Activated T-helper 1 cell treated with Interleukin-2 at 50 U/mL for 16 hours (primary cell): ENCODE measurements at regions not wholly inside any gene's neighbourhood (a gene's known extent, or its start where the extent isn't known, plus 50 kb on each side); places are given as distances from the start of the nearest gene placed in this dataset.

ENCODE experiments used
- DNase-seq: peaks from one replicate; pipeline ENCODE4 v3.0.0-alpha.2; 2020; ENCODE audit warnings: low read depth

DNA sequence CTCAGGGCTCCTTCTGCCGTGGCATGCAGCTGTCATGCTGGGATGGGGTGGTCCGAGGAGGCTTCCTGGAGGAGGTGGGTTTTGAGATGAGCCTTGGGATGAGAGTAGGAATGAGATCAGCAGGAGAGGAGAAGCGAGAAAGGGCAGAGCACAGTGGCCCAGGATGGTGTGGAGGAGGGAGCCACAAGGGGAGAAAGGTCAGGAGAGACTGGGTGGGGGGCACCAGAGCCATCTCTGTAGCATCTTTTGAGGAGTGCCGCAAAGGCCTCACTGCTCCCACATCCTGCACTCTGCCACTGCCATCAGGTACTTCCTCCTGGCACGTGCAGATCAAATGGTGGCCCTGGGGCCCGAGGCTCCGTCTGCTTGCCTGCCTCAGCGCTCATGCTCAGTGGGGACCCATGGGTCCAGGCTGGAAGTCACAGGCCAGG, 150.2 kb downstream of the MACROH2A1 start:
- DNase-seq, result no peak

DNA sequence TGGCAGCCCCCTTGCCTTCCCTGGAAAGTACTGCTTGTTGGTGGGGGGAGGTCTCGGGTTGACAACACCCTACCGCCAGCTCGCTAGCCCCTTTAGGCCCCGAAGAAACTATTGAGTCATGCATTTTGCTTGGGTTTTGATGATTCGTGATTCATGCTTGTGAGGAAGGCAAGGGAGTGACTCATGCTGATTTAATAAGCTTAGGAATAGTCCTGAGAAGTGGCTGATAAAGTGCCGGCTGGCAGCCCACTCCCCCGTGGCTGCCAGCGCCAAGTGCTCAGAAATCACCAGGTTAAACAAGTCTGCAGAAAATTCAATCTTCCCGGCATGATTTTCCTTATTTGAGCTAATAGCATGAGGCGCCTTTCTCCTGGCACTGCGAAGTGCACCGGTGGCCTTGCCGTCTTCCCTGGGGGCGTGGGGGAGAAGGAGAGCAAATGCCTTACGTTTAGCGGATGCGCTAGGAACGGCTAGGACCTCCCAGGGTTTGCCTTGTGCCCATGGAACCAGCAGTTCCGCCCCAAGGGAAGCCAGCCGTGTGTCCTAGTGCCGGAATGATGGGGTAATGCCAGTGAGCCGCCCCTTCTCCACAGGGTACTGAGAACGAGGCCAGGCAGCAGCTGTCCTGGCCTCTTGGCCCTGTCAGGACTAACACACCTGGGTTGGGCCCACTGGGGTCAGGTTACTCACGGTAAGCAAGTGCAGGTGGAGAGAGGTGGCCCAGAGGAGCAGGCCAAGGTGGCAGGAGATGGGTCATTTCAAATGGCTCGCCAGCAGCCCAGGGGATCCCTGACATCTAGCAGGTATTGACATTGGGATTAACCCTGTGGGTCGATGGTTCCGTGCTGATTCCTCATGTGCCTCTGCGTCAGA, 151.9 kb downstream of the MACROH2A1 start:
- DNase-seq, result no peak

- no peak for DNase-seq
These were observed 152.5 kb downstream of the MACROH2A1 start for GRCh38 chr5:135246605-135246922.

GRCh38 chr5:135245521-135246499, 153.2 kb downstream of the MACROH2A1 start:
- no peak for DNase-seq

GRCh38 chr5:135244620-135245021, 154.4 kb downstream of the MACROH2A1 start:
- DNase-seq, result no peak

DNA sequence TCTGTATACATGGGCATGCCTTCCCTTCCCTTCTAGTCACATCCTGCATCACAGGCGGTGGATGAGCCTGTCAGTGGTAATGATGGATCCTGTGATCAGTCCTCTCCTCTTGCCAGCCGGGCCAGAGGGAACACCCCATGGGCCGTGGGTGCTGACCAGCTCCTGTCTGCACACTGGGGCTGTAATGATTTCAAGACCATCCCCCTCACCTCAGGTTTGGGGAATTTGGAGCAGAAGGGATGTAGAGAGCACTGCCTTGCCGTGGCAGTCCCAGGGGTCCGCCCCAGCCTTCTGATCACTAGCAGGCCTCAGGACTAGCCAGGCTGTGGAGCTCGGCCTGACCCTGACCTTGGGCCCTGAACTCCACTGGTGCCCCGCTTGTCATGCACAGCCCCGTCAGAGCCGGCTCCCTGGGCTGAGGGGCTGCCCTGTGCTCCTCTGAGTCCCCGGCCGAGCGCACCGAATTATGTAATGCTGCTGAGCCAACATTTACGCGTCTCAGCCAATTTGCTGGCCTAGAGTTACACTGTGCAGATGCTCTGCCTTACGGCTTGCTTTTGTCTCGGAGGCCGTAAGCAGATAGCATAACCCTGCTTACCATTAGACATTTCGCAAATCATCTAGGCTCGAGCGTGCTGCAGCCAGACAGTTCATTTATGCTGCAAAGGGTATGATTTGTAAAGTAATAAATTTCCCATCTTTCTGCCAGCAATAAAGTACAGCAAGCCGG, 155.3 kb downstream of the MACROH2A1 start:
- no peak for DNase-seq

DNA sequence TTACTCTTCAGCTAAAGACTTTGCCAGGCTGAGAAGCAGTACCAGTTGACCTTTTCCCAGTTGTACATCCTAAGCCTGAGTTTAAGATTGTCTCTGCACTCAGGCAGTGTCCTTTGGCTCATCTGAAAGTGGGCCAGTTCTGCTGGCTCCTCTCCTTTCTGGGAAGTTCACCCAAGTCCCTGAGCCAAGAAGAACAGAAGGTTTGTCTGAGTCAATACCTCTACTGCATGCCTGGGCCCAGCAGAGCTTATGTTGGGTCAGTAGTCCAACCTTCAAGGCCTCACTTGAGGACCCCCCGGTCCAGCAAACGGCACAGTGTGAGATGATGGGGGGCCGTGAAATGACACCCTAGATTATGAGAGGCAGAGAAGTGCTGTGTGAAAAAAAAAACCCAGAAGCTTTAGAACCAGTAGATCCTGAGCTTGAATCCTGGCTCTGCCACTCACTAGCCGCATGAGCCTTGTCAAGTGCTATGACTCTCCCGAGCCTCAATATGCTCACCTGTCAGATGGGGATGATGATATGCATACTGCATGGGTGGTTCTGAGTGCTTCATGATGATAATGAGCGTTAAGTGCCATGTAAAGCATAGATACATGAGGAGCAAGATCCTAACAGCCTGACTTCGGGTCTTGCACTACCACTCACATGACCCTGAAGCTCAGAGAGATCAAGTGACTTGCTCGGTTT, 156.0 kb downstream of the MACROH2A1 start:
- no peak for DNase-seq

DNA sequence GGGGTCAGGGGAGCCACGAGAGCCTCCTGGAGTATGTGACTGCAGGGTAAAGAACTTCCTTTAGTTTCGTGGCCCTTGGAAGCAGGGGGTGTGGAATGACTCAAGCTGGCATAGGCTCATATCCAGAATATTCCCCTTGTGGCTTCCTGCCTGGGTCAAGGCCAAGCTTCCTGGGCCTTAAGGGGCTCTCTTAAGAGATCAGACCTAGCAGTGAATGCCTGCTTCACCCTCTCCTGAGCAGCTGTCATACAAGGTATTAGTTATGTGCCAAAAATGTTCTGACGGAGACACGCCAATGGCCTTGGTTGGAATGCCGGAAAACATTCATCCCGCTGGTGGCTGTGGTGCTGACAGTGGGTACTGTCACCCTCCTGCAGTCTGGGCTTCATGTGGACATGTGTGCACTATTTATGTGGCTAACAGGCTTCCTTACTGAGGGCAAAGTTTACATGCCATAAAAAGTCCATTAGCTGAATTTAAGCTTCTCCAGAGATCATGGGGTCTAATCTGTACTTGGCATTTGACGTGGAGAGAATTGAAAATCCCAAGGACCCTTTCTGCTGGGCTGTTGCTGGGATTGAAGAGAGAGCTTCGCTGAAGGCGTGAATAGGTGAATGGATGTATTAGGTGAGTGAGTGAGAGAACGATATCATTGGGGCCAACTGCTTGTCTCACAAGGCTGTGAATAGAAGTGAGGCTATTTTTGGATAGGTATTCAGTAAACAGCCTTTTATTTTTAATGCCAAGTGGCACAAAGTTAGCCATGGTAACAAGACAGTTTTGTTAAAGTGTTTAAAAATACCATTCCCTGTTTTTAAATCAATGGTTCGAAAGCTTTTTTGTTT, 156.8 kb downstream of the MACROH2A1 start:
- DNase-seq, result no peak

DNA sequence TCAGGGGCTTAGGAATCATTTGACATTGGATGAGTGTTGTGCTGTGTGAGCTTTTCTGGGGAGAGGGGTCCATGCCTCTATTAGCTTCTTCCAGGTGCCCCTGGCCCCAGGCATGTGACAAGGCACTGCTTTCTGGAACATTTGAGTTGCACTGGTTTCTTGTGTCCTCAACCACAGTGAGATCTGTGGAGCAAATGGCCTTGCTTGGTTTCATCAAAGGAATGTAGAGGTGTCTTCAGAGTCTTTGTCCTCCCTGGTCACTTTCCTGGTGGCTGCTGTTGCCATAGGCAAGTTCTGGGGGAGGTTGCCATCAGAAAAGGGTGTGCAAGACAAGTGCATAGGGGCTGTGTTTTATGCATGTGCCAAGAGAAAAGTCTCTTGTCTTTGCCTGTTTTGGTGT, 157.5 kb downstream of the MACROH2A1 start:
- DNase-seq, result no peak

DNA sequence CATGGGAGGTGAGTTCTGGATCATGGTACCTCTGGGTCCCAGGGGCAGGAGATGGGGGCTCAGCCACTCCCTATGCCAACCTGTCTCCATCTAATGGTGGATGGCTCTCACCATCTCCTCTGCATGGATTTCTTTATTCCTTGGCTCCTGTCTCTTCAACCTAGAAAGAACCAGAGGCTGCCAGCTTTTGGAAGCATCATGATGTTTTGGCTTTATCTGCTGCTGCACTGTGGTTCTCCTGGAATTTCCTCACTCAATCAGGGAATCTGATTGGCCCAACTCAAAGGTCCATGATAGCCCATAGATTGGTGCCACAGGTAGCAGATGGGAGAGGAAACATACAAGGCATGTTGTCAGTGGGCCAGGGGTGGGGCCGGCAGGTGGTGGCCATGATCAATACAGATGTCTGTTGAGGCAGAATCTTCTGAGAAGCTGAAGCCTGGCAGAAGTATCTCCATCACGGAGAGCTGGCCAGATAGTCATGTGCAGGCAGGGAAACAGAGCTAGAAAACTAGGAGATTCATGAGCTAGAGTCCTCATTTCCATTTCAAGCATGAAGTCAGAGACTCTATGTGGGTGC, 158.2 kb downstream of the MACROH2A1 start:
- no peak for DNase-seq

GRCh38 chr5:135240283-135240633, 158.8 kb downstream of the MACROH2A1 start:
- no peak for DNase-seq

DNA sequence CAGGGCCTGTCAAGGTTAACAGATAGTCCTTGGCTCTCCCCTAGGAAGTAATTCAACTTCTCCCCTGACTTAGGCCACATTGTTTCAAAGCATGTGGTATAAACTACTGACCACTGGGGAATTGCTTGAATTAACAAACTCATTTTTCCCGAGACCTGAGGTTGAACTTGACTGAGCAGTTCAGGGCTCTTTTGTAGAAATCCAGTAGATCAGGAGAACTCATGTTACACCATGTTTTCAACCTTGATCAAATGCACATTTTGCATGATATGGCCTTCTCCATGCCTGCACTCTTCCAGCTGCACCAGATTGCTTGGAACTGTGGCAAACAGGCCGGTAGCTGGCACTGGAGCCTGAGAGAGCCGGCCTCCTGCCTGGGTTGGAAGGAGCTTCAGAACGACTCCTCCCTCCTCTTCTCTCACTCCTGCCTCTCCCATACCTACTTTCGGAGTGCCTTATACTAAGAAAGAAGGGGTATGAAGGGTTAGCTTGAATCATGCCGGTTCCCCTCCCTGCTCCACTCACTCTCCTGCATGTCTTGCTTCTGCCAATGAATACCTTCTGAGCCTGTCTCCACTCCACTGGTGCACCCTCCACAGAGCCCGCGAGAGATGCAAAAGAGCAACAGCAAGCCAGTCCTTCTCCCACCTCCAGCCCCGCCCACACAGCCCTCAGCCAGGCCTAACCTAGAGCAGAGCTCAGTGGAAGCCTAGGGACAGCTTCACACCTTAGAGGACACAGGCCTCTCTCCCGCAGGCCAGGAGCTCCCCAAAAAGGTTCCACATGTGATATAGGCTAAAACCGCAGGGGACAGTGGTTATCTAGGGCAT, 159.4 kb downstream of the MACROH2A1 start:
- DNase-seq, result no peak

DNA sequence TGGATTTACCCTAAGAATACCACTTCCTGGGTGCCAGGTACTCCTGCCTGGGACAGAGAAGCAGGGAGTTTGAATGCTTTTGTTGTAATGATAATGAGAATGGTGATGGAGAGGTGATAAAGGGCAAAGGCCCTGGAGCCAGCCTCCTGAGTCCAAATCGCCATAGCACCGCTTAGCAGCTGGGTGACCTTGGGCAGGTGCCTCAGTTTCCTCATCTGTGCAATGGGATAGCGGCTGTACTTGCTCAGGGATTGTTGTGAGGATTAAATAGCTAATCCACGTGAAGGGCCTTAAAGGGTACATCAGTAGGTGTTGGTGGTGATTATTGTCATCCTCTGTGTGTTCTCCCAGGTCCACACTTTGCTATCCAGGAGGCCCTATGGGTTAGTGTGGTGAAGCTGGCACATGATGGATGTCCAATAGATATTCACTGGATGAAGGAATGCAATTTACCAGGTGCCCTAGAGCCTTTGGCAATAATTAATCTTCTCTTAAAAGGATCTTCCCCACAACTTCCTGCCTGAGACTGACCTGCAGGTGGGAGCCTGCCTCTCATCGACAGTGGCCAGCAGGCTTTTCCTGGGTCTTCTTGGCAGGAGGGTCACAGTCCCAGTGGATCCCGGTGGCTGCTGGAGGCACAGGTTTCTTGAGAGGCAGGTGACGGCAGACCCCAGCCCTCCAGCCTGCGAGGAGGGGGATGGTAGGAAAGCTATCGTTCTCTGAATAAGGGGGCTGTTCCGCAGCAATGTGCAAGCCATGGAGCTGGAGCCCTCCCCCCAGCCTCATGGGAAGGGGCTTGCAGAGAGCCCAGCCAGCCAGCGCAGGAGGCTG, 160.2 kb downstream of the MACROH2A1 start:
- no peak for DNase-seq

GRCh38 chr5:135237748-135238103, 161.3 kb downstream of the MACROH2A1 start:
- no peak for DNase-seq

DNA sequence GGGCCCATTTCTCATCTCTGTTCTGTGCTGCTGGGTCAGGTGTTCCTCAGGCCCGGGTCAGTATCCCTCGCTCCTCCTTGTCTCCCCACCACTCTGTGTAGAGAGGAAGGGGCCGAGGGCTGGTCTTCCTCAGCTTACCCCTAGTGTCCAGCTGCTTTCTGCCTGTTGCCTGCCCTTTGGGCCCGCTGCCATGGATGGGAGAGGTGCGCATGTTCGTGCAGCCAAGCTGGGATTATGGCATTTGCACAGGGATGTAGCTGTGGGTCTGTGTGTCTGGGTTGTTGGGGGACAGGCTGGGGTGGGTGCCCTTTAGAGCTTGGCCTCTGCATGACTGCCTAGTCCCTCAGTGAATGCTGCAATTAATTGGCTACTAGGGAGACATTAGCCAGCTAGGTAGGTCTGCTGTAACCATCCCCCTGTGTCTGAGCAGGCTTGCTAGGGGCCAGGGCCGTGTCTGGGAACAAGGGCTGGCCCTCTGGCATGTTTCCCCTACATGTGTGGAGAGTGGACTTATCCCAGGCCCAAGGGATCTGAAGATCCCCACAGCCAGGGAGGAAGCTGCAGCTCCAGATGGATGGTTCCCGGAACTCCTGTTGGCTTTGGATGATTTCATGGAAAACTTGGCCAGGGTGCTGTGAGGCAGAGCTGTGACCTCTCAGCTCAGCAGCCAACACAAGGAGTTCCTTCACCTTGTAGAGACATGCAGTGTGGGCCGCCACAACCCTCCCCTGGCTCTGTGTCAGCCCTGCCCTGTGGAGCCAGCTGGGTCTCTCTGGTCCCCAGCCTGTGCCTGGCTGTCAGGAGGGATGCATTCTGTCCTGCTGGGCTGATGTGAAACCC, 161.9 kb downstream of the MACROH2A1 start:
- no peak for DNase-seq

GRCh38 chr5:135236228-135236907, 162.7 kb downstream of the MACROH2A1 start:
- DNase-seq, result no peak

DNA sequence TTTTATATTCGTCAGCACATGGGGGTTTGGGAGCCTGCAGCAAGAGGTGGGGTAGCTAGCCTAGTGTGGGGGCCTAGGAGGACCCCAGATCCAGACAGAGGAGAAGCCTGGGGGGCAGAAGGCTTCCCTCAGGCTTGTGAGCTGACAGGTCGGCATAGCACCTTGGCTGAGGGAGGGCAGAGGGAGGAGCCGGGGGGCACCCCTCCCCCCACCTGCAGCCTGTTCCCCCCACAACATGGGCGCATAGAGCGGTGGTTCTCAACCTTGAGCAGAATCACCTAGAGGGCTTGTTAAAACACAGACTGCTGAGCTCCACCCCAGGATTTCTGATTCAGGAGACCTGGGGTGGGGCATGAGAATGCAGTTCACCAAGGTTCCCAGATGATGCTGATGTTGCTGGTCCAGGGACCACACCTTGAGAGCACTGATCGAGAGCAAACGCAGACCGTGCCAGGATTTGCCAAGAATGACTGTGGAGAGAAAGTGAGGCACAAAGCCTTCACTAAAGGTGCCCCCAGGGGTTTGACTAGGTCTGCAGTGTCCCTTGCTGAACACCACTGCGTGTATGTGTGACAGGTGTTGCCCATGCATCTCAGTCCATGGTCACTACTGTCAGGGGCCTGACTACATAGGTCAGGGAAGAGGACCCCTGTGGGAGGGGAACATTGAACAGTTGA, 163.3 kb downstream of the MACROH2A1 start:
- DNase-seq, result no peak
